IMR-90 (cell line): ENCODE measurements at regions not wholly inside any gene's neighbourhood (a gene's known extent, or its start where the extent isn't known, plus 50 kb on each side); places are given as distances from the start of the nearest gene placed in this dataset.

Experiments used
- POLR2A ChIP-seq: IDR thresholded peaks from 2 replicates; pipeline ENCODE4 v1.6.1; 2012; ENCODE audit warnings: mild to moderate bottlenecking, low read depth, low read length
- TF ChIP-seq, protein P1 (sequence below): conservative IDR thresholded peaks from 2 replicates; pipeline ENCODE4 v1.5.1; 2012; ENCODE audit warnings: mild to moderate bottlenecking, low read depth, low read length, improper control_type of control experiment

DNA sequence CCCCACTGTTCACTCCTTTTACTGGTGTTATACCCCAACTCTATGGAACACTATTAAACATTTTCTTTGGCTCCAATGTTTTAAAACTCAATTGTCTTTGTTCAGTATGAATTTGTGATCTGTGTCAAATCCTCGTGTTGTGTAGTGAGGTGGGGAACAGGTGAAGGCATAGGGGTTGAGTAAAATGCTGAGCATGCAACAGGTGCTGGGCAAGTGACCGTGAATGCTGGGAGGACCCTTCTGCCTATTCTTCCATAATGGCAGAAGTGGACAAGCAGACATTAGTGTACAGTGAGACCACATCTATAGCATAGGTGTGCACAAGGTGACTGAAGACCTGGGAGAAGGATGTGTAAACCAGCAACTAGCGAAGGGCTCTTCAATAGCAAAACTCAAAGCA, 1188.0 kb downstream of the UQCRFS1 start:
- TF ChIP-seq, protein P1, sequence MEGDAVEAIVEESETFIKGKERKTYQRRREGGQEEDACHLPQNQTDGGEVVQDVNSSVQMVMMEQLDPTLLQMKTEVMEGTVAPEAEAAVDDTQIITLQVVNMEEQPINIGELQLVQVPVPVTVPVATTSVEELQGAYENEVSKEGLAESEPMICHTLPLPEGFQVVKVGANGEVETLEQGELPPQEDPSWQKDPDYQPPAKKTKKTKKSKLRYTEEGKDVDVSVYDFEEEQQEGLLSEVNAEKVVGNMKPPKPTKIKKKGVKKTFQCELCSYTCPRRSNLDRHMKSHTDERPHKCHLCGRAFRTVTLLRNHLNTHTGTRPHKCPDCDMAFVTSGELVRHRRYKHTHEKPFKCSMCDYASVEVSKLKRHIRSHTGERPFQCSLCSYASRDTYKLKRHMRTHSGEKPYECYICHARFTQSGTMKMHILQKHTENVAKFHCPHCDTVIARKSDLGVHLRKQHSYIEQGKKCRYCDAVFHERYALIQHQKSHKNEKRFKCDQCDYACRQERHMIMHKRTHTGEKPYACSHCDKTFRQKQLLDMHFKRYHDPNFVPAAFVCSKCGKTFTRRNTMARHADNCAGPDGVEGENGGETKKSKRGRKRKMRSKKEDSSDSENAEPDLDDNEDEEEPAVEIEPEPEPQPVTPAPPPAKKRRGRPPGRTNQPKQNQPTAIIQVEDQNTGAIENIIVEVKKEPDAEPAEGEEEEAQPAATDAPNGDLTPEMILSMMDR: no peak
- no peak for TF ChIP-seq POLR2A
